ENCODE measurements at regions not wholly inside any gene's neighbourhood (a gene's known extent, or its start where the extent isn't known, plus 50 kb on each side); places are given as distances from the start of the nearest gene placed in this dataset.

GRCh38 chr6:99137314-99137713 lies 189.6 kb upstream of the FBXL4 start:
- DNase-seq, result no peak

GRCh38 chr6:99136488-99136887 lies 188.7 kb upstream of the FBXL4 start:
- DNase-seq, result no peak

GRCh38 chr6:99132026-99132635 lies 184.4 kb upstream of the FBXL4 start:
- DNase-seq, result no peak

GRCh38 chr6:99130897-99131873 lies 183.4 kb upstream of the FBXL4 start:
- no peak for DNase-seq

- no peak for DNase-seq
These were observed 182.1 kb upstream of the FBXL4 start for GRCh38 chr6:99129835-99130234.

- no peak for DNase-seq
These were observed 174.0 kb upstream of the FBXL4 start for GRCh38 chr6:99121748-99122147.

GRCh38 chr6:99120641-99121040 lies 172.9 kb upstream of the FBXL4 start:
- no peak for DNase-seq

GRCh38 chr6:99119109-99120031 lies 171.6 kb upstream of the FBXL4 start:
- peak; percentile 47 for DNase-seq

GRCh38 chr6:99114769-99115406 lies 167.1 kb upstream of the FBXL4 start:
- no peak for DNase-seq

- DNase-seq, result no peak
These were observed 163.8 kb upstream of the FBXL4 start for GRCh38 chr6:99111590-99111989.

- DNase-seq, result no peak
These were observed 162.3 kb upstream of the FBXL4 start for GRCh38 chr6:99110029-99110428.

GRCh38 chr6:99104218-99104617 lies 156.5 kb upstream of the FBXL4 start:
- DNase-seq, result no peak

GRCh38 chr6:99099243-99099642 lies 151.5 kb upstream of the FBXL4 start:
- peak; percentile 1 for DNase-seq

- no peak for DNase-seq
These were observed 148.4 kb upstream of the FBXL4 start for GRCh38 chr6:99096170-99096569.

GRCh38 chr6:99093456-99094190 lies 145.9 kb upstream of the FBXL4 start:
- DNase-seq, result peak; percentile 26

GRCh38 chr6:99092461-99092860 lies 144.7 kb upstream of the FBXL4 start:
- no peak for DNase-seq

GRCh38 chr6:99091985-99092384 lies 144.2 kb upstream of the FBXL4 start:
- no peak for DNase-seq

GRCh38 chr6:99080191-99080590 lies 132.4 kb upstream of the FBXL4 start:
- DNase-seq, result no peak

GRCh38 chr6:99079058-99079457 lies 131.3 kb upstream of the FBXL4 start:
- DNase-seq, result no peak

GRCh38 chr6:99073223-99073622 lies 125.5 kb upstream of the FBXL4 start:
- no peak for DNase-seq

- no peak for DNase-seq
These were observed 118.3 kb upstream of the FBXL4 start for GRCh38 chr6:99066044-99066443.

- DNase-seq, result no peak
These were observed 117.1 kb upstream of the FBXL4 start for GRCh38 chr6:99064834-99065233.
